Mucosa of rectum (tissue), 2 donors: ENCODE measurements at regions not wholly inside any gene's neighbourhood (a gene's known extent, or its start where the extent isn't known, plus 50 kb on each side); places are given as distances from the start of the nearest gene placed in this dataset.

Experiments
- H3K27ac ChIP-seq, 2 donors: one replicate each; pipeline ENCODE4 v1.7.0; 2013; ENCODE audit warnings: inconsistent platforms in 2 of 2, low read depth in 2 of 2, low read length in 2 of 2
- H3K27me3 ChIP-seq, 2 donors: one replicate each; pipeline ENCODE4 v1.7.0; 2013; ENCODE audit warnings: low read length in 2 of 2; ENCODE audit not compliant: control insufficient read depth in 2 of 2, insufficient read depth in 2 of 2
- H3K36me3 ChIP-seq, 2 donors: one replicate each; pipeline ENCODE4 v1.7.0; 2013; ENCODE audit warnings: low read length in 2 of 2; ENCODE audit not compliant: control insufficient read depth in 2 of 2, insufficient read depth in 2 of 2
- H3K4me1 ChIP-seq, 2 donors: one replicate each; pipeline ENCODE4 v1.7.0; 2013; ENCODE audit warnings: low read length in 2 of 2, mild to moderate bottlenecking in 1 of 2; ENCODE audit not compliant: control insufficient read depth in 2 of 2, insufficient read depth in 2 of 2
- H3K4me3 ChIP-seq, 2 donors: one replicate each; pipeline ENCODE4 v1.7.0; 2013; ENCODE audit warnings: low read length in 2 of 2
- H3K9ac ChIP-seq, 2 donors: one replicate each; pipeline ENCODE4 v1.7.0; 2013; ENCODE audit warnings: low read length in 2 of 2, low read depth in 1 of 2, mild to moderate bottlenecking in 1 of 2
- H3K9me3 ChIP-seq, 2 donors: one replicate each; pipeline ENCODE4 v1.7.0; 2013; ENCODE audit warnings: low read length in 2 of 2; ENCODE audit not compliant: control insufficient read depth in 2 of 2
- donor health status: healthy.
- donor health status: Normal muscosa, but diverticular disease.

- Histone ChIP-seq H3K27ac (no peak overlapping the region), H3K9ac (no peak overlapping the region), H3K4me1 (no peaks in the 10 kb centered on the region), H3K4me3 (no peak overlapping the region), H3K27me3 (no peaks in the 10 kb centered on the region), H3K36me3 (no peaks in the 10 kb centered on the region), H3K9me3 (no peaks in the 10 kb centered on the region)
Measured at GRCh38 chr5:74429495-74429894, 211.0 kb downstream of the ENC1 start.

- Histone ChIP-seq H3K9me3 (no peaks in the 10 kb centered on the region), H3K36me3 (no peaks in the 10 kb centered on the region), H3K9ac (no peak overlapping the region), H3K27ac (no peak overlapping the region), H3K27me3 (no peaks in the 10 kb centered on the region), H3K4me1 (no peaks in the 10 kb centered on the region), H3K4me3 (no peak overlapping the region)
Measured at GRCh38 chr5:74428876-74429275, 211.7 kb downstream of the ENC1 start.

- no peak overlapping the region for H3K9ac ChIP-seq
- no peaks in the 10 kb centered on the region for H3K27me3 ChIP-seq
- H3K4me3 ChIP-seq, result no peak overlapping the region
- no peak overlapping the region for H3K27ac ChIP-seq
- H3K9me3 ChIP-seq, result no peaks in the 10 kb centered on the region
- no peaks in the 10 kb centered on the region for H3K36me3 ChIP-seq
- no peaks in the 10 kb centered on the region for H3K4me1 ChIP-seq
Measured at GRCh38 chr5:74428275-74428674, 212.3 kb downstream of the ENC1 start.

GRCh38 chr5:74426506-74426905, 214.0 kb downstream of the ENC1 start:
- no peaks in the 10 kb centered on the region for H3K9me3 ChIP-seq
- no peak overlapping the region for H3K27ac ChIP-seq
- H3K27me3 ChIP-seq, result no peaks in the 10 kb centered on the region
- H3K9ac ChIP-seq, result no peak overlapping the region
- no peaks in the 10 kb centered on the region for H3K36me3 ChIP-seq
- no peak overlapping the region for H3K4me3 ChIP-seq
- no peaks in the 10 kb centered on the region for H3K4me1 ChIP-seq

- H3K9ac ChIP-seq, result no peak overlapping the region
Measured at GRCh38 chr5:74424162-74424868, 216.2 kb downstream of the ENC1 start.

DNA sequence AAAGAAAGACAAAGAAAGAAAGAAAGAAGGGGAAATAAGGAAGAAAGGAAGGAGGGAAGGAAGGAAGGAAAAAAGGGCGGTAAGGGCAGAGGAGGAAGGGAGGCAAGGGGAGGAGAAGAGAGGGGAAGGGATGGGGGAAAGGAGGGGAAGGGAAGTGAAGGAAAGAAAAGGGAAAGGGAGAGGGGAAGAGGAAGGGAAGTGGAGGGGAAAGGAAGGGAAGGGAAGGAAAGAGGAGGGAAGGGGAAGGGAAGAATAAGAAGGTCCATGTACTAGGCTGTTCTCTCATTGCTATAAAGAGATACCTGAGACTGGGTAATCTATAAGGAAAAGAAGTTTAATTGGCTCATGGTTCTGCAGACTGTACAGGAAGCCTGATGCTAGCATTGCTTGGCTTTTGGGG, 217.1 kb downstream of the ENC1 start:
- Histone ChIP-seq H3K4me3 (no peak overlapping the region), H3K27ac (no peak overlapping the region), H3K4me1 (peaks cover 6 to 7% of the 10 kb centered on the region in 2 donors), H3K9ac (no peak overlapping the region), H3K36me3 (no peaks in the 10 kb centered on the region), H3K27me3 (no peaks in the 10 kb centered on the region), H3K9me3 (no peaks in the 10 kb centered on the region)

More at GRCh38 chr5:74424162-74424868, 216.2 kb downstream of the ENC1 start:
- Histone ChIP-seq H3K27ac (no peak overlapping the region), H3K36me3 (no peaks in the 10 kb centered on the region), H3K4me1 (peaks cover 2 to 4% of the 10 kb centered on the region in 2 donors), H3K9me3 (no peaks in the 10 kb centered on the region), H3K4me3 (no peak overlapping the region), H3K27me3 (no peaks in the 10 kb centered on the region)

DNA sequence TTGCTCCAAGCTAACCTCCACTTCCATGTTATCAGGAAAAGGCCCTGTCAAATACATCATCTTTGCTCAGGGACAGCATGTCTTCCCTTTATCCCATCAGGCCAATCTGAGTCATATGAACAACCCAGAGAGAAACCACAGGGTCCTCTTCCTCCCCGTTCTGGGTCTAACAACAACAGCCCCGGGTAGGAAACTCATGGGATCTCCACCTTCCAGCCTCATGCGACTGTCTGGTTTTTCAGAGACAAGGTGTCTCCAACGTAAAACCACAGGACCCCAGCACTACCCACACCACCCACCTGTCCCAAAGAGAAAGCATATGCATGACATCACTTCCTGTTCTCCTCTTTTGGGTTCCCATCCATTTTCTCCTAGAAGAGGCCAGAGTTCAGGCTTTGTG, 217.9 kb downstream of the ENC1 start:
- Histone ChIP-seq H3K9me3 (no peaks in the 10 kb centered on the region), H3K36me3 (no peaks in the 10 kb centered on the region), H3K27ac (no peak overlapping the region)

DNA sequence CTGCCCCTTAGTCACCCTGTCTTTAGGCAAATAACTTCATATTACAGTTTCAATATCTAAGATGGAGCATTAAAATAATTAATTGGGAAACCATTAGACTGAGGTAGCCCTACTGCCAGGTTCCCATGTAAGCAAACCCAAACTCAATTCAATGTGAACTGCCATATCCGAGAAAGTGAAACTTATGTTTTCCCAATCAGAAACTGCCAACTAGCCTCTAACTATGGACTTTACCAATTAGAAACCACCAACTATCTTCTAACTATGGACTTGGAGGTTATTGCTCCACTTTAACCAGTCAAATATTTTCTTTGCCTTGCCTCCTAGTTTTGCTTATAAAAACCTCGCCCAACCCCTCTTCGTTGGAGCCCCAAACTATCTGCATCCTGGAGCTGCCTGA, 218.5 kb downstream of the ENC1 start:
- Histone ChIP-seq H3K9ac (no peak overlapping the region), H3K27me3 (no peaks in the 10 kb centered on the region), H3K9me3 (no peaks in the 10 kb centered on the region), H3K36me3 (no peaks in the 10 kb centered on the region), H3K4me1 (peaks cover 13 to 14% of the 10 kb centered on the region in 2 donors), H3K27ac (no peak overlapping the region), H3K4me3 (no peak overlapping the region)

More for the DNA sequence above, 217.9 kb downstream of the ENC1 start:
- H3K4me3 ChIP-seq, result no peak overlapping the region
- peaks cover 13 to 14% of the 10 kb centered on the region in 2 donors for H3K4me1 ChIP-seq
- no peaks in the 10 kb centered on the region for H3K27me3 ChIP-seq
- H3K9ac ChIP-seq, result no peak overlapping the region

GRCh38 chr5:74421377-74421776, 219.2 kb downstream of the ENC1 start:
- no peaks in the 10 kb centered on the region for H3K36me3 ChIP-seq
- no peaks in the 10 kb centered on the region for H3K9me3 ChIP-seq
- H3K27me3 ChIP-seq, result no peaks in the 10 kb centered on the region
- H3K4me1 ChIP-seq, result peaks cover 14 to 18% of the 10 kb centered on the region in 2 donors
- no peak overlapping the region for H3K4me3 ChIP-seq
- no peak overlapping the region for H3K27ac ChIP-seq
- H3K9ac ChIP-seq, result no peak overlapping the region

- Histone ChIP-seq H3K27me3 (no peaks in the 10 kb centered on the region), H3K9me3 (no peaks in the 10 kb centered on the region), H3K4me3 (no peak overlapping the region), H3K27ac (no peak overlapping the region), H3K9ac (no peak overlapping the region), H3K36me3 (no peaks in the 10 kb centered on the region), H3K4me1 (peaks cover 17 to 22% of the 10 kb centered on the region in 2 donors)
Measured at GRCh38 chr5:74420947-74421346, 219.6 kb downstream of the ENC1 start.
